ENCODE measurements at regions not wholly inside any gene's neighbourhood (a gene's known extent, or its start where the extent isn't known, plus 50 kb on each side); places are given as distances from the start of the nearest gene placed in this dataset.
"Not testable (repeated sequence)": the region's sequence is repeated elsewhere in the genome, so short reads cannot be mapped to it uniquely, and the experiment has no call there.

- TF ChIP-seq CTCF, POLR2A (IDR thresholded peaks at IDR 0.05): not testable (repeated sequence)
Measured at GRCh38 chrX:144134448-144135119, 250.7 kb downstream of the UBE2NL start.

All from adrenal gland (tissue), 5 donors.